ENCODE measurements at regions not wholly inside any gene's neighbourhood (a gene's known extent, or its start where the extent isn't known, plus 50 kb on each side); places are given as distances from the start of the nearest gene placed in this dataset.

DNA sequence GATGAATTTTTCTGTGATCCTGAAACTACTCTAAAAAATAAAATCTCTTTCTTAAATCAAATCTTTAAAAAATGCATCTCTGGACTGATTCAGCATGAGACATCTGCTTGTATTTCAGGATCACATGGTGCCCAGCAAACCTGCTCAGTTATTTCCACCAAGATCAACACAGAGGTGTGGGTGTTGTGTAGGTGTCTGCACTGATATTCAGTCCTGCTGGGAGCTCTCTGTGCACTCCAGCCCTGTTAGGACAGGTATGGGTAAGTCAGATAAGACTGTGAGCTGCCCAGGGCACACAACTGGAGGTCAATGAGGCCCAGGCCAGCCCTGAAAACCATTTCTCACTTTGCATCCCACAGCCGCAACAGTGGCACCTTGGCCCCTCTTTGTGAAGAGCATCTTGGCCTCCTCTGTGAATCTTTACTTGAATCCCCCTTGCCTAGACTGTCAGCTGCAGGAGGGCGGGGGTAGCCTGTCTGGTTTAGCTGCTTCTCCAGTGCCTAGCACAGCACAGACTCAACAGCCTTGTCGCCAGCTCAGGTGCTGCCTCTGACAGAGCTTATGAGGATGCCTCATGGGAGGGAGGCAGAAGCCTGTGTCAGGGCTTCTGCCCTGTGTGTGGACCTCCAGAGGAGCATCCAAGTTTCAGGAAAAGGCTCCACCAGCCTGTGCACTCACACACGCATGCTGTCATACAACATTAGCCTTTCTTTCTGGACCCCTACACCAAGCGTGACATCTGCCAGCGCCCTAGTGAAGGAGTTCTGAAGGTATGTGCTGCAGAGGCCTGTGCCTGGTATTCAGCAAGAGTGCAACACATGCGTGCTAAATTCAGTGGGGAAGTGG is 187.6 kb upstream of the CST7 start:
- no peak for DNase-seq (ENCODE audit: low read depth in 2 of 3, low spot score in 1 of 3)

DNA sequence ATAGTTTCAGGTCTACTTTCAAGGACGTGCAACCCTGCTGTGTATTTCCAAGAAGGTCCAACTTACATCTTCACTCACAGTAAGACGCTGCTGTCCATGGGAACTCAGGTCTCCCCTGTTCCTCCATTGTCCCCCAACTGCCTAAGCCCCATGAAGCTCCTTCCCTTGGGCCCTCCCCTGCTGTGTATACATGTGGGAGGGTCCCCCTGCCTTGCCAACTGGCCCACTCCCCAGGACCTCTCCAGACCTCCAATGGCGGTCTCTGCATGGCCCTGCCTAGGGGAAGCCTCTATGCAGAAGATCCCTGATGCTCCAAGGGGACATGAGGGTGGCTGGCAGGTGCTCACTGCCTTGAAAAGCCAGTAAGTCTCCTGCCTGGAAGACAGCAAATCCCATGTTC is 186.7 kb upstream of the CST7 start:
- no peak for DNase-seq (ENCODE audit: low read depth in 2 of 3, low spot score in 1 of 3)

DNA sequence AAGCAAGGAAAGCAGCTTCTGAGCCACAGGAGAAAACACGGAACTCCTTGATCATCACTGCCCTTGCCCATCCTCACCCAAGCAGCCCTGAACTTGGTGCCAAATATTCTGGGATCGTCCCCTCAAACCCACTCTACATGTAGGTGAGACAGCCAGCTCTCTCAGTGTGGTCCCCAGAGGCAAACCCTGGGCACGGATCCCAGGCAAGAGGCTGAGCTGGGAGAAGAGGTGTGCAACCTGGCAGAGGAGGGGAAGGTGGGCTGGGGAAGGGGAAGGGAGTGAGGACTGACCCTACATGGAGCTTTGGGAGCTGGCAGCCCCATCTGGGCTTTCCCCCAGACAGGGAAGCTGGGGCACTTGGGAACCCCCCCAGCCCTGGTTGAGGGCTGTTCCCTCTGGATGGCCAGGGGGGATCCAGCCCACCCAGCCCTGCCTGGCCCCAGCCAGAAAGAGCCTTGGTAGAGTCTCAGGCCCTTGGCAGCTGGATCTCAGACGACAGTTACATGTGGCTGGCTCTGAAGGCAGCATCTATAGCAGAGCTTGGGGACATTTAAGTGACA is 186.2 kb upstream of the CST7 start:
- no peak for DNase-seq (ENCODE audit: low read depth in 2 of 3, low spot score in 1 of 3)

DNA sequence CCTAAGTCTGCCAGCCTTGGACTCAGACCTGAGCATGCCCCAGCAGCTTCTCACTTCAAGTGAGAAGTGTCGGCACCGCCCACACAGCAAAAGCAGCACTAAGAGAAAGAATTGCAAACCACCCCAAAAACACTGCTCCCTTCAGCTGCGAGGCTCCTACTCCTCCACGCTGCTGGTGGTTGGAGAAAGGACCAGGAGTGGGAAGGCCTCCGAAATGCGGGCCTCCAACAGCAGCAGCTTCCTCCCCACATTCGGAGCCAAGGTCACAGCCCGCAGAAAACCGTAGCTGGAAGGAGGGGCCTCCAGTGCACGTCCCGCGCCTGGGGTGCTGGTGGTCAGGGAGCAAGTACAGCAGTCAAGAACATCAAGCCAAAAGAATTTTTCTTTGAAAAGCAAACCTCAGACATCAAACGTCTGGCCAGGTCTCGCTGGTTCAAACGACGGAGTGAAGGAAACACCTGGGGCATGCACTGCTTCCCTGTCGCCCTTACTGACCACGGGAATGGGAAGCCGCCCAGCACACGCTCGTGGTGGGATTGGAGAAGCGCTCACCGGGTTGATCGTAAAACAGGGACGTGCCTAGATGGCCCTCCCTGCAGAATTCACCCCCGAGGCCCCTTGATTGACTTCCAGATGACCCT is 185.6 kb upstream of the CST7 start:
- DNase-seq (ENCODE audit: low read depth in 2 of 3, low spot score in 1 of 3), result no peak

DNA sequence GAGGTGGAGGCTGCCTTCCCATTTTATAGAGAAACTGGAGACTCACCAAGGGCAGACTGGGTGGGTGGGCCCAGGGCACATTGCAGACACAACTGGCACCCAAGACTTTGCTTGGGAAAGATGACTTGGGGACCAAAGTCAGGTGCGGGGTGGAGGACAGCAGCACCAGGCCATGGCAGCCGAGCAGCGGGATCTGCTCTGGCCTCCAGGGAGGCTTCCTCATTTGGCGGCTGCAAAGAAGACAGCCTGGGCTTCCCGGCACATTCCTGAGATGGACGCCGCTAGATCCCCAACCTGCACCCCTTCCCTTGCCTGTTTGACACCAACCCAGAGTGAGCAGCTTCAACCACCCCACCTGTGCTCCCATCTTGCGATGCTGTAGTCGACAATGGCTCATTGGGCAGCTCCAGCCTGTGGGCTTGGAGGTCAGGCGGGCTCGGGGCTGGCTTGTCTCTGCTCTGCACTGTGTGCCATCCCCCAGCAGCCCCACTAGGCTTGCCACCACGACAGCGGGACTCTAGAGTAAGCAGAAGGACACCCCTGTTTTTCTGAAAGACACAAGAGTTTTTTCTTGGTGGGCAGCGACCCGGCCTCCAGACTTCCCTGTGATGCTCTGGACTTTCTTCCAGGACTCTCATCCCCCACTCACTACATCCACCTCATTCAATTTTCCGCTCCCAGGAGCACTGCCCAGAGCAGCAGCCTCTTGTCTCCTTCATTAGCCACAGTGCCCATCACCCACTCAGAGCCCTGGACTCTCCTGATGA is 184.9 kb upstream of the CST7 start:
- DNase-seq (ENCODE audit: low read depth in 2 of 3, low spot score in 1 of 3), result no peak

DNA sequence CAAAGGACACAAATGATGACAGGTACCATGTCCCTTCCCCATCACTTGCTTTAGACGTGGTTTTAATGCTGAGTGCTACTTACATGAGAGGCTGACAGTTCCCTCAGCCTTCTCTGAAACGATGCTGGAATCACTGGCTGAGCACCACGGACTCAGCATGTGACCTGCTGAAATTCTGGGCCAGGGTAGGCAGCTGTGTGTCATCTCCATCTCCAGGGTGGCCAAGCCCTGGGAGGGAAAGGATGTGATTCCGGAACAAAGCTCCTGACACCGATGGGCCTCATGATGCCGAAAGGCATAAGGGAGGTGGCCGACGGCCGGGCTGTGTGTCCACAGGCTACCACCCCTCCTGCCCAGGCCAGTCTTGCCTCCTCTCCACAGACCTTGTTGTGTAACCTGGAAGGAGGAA is 184.3 kb upstream of the CST7 start:
- no peak for DNase-seq (ENCODE audit: low read depth in 2 of 3, low spot score in 1 of 3)

DNA sequence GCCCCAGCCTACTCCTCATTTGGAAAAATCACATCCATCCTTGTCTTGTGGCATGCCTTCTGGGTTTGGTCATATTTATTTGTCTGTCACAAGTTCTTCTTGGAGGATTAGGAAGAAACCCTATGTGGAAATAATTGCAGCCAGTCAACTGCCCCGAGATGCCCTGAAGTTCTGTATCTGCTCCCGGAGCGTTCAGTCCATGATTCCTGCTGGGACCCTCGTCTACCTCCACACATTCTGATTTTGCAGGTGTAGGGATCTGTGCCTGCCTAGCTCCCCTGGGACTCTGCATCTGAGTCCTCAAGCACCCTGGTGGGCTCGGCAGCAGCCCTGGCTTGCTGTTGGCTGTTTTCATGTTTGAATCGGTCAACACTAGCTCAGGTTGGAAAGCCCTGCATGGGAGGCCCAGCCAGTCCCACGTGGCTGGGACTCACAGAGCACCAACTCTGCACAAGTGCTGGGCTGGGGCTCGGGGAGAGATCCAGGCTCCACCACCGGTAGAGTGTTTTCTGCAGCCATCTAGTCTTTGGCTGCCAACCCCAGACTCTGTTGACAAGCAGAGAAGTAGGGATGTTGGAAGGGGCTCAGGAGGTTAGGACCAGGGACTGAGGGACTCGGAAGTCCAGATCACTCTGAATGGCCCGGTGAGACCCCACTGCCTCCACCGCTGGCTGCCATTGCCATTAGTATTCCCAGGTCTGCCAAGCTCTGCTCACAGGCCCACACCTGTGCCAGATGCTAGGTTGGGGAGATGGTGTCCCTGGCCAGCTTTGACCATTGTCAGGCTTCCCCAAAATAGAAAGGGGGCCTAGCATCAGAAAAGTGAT is 183.5 kb upstream of the CST7 start:
- no peak for DNase-seq (ENCODE audit: low read depth in 2 of 3, low spot score in 1 of 3)

DNA sequence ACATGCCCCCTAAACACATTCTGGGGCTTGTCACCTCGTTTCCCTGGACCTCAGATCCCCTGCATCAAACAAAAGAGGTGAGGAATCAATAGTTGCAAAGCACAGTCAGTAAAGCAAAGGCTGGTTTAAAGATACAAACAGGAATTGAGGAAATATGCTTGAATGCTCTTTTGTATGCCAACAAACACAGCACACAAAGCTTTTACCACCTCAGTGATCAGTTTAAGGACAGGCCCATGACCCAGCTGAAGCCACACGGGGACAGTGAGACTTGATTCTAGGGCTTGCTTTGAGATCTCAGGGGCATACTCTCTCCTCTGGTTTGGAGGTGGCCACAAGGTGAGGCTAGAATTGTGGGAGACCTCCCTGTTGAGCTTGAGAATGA is 182.9 kb upstream of the CST7 start:
- DNase-seq (ENCODE audit: low read depth in 2 of 3, low spot score in 1 of 3), result no peak

DNA sequence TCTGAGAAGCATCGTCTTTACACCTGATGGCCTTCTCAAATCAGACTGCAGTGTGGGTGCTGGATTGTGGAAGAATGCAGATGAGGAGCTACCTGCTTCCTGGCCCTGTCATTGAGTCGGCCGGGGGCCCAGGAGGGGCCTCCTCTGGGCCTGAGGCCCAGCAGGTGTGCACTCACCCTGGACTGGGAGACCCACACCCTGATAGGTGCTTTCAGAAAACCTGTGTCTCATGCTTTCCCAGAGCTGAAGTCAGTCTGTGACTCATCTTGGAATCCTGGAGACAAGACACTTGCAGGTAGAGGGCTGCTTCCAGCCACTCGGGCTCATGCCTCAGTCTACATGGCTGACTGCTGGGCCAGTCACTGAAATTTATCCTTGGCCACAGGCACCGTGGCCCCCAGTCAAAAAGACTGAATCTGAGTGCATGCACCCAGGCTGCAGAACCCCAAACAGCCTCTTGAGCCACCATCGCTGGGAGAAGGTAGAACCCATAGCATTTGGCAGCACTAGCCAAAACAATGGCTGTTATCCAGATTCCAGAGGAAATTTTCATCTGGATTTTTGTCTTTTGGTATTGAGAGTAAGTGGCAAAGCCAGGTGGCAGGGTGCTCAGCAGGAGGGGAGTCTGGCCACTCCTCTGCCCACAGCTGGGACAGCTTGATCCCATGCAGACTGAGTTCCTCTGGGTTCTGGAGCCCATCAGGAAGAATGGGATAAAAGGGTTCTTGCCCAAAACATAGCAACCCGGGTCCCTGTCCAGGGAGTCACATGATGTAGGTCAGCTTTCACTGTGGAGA is 182.0 kb upstream of the CST7 start:
- no peak for DNase-seq (ENCODE audit: low read depth in 2 of 3, low spot score in 1 of 3)

DNA sequence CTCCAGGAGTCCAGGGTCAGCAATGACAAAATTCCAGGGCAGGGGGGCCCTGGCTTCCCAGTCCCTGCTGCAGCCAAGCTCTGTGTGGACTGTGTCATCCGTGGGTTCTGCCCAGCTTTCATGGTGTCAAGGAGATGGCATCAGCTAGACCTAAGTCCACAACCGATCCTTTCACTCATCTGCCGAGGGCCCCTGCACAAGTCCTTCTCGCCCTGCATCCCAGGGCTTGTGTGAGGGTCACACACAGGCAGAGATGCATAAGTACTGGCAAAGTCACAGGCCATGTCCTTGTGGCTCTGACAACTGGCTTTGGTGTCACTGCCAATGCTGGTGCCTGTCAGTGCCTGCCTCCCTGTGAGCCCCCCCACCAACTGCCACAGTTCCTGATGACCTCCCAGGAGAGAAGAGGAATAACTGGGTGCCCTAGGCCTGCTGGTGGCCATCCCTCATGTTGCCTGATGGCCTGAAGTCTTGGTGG is 181.4 kb upstream of the CST7 start:
- DNase-seq (ENCODE audit: low read depth in 2 of 3, low spot score in 1 of 3), result no peak

DNA sequence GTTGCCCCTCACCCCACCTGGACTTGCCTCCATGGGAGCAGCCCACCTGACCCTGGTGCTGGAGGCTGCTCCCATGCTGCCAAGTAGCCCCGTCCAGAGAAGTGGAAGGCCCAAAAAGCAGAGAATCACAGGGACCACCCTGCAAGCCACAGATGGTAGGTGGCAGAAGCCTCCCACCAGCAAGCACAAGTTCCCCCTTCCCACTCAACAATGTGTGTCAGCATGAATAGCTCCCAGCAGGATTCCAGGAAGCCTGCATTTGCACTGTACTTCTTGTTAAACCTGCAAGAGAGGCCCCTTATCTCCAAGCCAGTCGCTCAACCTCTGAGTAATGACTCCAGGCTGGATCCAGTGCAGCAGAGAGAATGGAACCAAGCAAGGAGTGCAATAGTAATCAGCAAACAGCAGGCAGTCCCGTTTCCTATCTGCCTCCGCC is 180.8 kb upstream of the CST7 start:
- DNase-seq (ENCODE audit: low read depth in 2 of 3, low spot score in 1 of 3), result no peak

DNA sequence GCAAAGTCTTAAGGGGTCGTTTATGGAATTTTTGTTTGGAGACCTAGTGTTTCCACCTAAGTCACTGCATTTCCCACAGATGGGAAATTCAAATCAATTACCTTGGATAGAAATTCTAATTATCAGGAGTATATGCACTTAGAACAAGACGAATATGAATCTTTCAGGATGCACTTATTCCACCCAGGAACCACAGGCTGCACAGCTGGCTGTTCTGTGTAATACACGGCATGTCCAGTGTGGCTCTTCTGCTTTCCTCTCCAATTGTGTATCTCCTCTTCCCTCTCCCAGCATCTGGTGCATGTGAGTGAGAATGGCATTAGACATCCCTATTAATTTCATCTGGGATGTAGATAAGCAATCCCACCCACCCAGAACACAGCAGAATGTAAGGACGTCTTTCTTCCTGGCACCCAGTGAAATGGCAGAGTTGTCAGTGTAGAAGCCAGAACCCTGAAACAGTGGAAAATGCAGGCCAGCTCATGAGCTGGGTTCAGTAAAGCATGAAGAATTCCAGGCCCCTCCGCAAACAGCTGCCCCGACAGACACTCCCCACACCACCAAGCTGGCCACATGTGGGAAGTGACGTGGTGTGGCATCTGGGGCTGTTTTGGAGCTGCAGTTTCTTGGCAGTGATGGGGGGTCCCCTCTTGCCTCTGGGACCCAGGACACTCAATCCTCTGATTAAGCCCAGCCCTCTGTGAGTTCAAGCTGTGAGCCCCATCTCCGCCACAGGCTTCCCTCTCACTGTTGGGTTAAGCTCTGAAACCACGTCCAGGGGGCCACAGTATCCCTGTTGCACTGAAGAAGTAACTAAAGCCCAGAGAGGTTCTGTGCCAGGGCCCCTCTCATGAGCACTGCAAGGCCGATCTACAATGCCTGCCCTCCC is 180.1 kb upstream of the CST7 start:
- no peak for DNase-seq (ENCODE audit: low read depth in 2 of 3, low spot score in 1 of 3)

DNA sequence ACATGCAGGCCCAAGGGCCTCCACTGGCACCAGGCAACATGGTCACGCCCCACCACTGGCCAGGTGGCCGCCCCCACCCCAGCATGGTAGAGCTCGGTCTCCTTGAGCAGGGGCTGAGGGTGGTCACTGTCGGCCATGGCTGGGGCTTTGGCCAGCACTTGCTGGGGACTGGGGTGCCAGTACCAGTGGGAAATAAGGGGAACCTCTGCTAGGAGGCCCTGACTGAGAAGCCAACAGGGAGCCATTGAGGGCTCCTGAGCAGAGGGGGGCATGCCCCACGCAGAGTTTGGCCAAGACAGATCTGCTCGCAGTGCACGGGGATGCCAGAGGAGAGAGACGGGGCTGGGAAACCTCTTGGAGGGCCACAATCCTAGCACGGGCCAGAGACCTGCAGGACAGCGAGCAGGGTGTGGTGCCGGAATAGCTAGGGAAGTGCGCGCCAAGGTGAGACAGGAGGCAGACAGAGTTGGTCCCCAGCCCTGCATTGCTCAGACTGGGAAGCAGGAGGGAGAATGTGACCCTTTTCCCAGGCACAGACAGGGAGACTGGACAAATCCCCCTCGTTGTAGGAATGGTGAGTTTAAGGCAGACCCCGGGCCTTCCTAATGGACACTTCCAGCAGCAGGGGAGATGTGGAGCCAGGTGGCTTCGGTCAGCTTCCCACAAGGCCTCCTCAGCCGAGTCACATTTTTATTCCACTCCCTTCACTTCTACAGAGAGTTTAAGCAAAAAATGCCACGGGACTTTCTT is 179.0 kb upstream of the CST7 start:
- DNase-seq (ENCODE audit: low read depth in 2 of 3, low spot score in 1 of 3), result no peak

DNA sequence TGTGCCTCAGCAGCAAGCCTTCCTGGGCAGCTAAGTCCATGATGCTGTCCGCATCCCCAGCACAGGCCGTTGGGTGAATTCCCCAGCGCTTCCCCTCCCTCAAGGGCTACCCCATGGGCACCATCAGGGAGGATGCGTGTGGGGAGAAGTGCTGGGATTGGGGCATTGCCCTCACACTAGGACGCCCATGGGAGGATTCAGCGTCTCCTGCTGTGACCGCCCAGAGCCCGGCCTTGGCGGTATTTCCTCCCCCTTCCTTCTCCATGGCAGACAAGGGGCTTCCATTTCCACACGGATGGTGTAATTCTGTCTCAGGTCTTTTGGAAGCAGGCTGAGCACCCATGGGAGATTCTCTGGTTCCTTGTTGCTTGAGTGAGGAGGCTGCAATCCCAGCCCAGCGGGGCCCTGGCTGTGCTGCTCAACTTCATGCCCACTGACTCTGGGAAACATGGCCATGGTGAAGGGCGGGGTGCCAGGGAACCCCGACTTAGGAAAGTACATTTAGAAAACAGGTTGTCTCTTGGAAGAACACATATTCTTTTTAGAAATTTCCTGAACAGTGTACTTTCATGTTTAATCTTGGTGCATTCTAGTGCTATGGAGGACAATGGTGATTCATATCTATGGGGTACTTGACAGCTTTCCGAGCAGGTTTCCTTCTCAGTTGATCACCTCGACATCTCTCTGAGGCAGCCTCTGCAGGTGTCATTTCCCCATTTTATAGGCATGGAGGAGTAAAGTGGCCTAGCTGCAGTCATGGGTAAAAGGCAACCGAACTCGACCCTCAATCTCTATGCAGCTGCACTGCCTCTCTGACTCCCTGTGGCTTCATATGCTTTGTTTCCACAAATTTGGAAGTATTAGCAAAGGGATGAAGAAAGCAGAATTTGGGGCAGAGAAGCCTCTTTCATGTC is 178.2 kb upstream of the CST7 start:
- DNase-seq (ENCODE audit: low read depth in 2 of 3, low spot score in 1 of 3), result no peak

DNA sequence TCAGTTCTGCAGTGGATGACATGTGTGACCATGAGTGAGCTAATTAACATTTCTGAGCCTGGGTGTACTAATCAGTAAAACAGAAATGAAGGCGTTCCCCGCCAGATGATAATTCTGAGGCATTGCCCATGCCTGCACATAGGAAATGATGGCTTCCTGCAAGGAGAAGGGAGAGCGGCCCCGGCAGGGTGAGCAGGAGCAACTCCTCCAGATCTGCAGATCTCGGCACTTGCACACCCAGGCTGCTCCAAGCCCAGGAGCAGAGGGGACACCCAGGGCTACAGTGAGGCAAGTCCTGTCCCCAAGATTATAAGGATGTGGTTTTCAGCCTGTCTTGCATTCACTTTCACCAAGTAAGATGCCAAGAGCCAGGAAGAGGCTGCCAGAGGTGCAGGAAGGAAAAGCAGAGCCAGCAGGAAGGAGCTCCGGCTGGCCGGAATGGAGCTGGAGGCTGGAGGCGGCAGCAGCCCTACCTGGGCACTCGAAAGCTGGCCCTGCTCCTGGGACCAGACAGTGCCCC is 177.5 kb upstream of the CST7 start:
- no peak for DNase-seq (ENCODE audit: low read depth in 2 of 3, low spot score in 1 of 3)

DNA sequence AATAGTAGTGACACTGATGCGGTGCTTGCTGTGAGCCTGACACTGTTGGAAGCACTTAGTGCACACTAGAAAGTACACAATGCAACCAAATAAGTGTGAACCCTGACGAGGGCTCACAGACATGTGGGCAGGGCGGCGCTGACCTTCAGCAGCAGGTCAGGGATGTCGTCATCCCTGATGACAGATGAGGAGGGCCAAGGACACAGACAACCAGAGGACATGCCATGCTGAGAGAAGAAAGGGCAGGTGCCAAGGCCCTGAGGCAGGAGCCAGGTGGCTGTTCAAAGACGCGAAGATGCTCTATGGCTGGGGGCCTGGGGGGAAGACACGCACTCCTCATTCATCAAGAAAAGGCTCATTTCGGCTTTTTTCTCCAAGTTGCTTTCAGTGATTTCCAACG is 176.4 kb upstream of the CST7 start:
- DNase-seq (ENCODE audit: low read depth in 2 of 3, low spot score in 1 of 3), result no peak

DNA sequence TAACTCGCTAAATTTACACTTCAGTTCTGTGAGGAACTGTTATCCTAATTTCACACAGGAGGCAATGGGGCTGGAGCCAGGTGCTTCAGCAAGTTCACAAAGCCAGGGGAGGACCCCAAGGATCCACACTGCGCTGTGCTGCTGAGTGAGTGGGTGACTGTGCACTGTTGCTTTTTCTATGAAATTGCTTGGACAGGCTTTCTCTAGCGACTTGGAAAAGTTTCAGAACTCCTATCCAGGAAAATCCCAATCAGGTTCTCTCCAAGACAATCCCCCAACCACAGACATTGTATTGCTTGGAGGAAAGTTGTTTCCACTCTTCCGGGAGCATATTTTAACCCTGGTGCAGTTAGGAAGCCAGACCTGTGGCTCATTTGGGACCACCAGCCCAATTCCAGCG is 175.9 kb upstream of the CST7 start:
- no peak for DNase-seq (ENCODE audit: low read depth in 2 of 3, low spot score in 1 of 3)
